HepG2 (cell line): ENCODE measurements at regions not wholly inside any gene's neighbourhood (a gene's known extent, or its start where the extent isn't known, plus 50 kb on each side); places are given as distances from the start of the nearest gene placed in this dataset.

Source experiments
- ATAC-seq: fragments of 200-7000 bp; cut with Tn5 transposase; 3 replicates; pipeline ENCODE4 v1.9.1; 2020; ENCODE audit warnings: mild to moderate bottlenecking, moderate library complexity
- BruUV-seq: library from RNA; stranded (reverse); fragments of 400-500 nt; replicated peaks from 2 replicates; lab custom pipeline; 2021; lab: Mats Ljungman, UMichigan
- CTCF ChIA-PET: fragments of 300-600 bp; formaldehyde crosslinking; extraction: SDS; loops from one replicate; lab custom pipeline; 2021; ENCODE audit warnings: low total read pairs, inconsistent platforms, low intra/inter-chr PET ratio; lab: Yijun Ruan, JAX
- POLR2A ChIA-PET: fragments of 350-600 bp; sonication (Branson Sonifier 250); formaldehyde crosslinking; loops from one replicate; lab custom pipeline; 2020; ENCODE audit warnings: antibody characterized with exemption, inconsistent platforms; lab: Yijun Ruan, JAX
- DNase-seq: peaks from one replicate; pipeline ENCODE4 v3.0.0-alpha.2; 2015; ENCODE audit warnings: low spot score
- FAIRE-seq: peaks from 3 replicates; lab custom pipeline; 2011; peaks lifted over from hg19 to GRCh38; lab: Jason Lieb, UNC
- H2AFZ ChIP-seq: one replicate; pipeline ENCODE4 v1.6.1; 2011; ENCODE audit warnings: low read length, inconsistent platforms
- H3K27ac ChIP-seq: fragments of 300-600 bp; 3 replicates; pipeline ENCODE4 v1.8.0; 2011; ENCODE audit warnings: mixed run types, mild to moderate bottlenecking, mixed read lengths, low read length, inconsistent platforms; ENCODE audit not compliant: insufficient read depth; ENCODE audit errors: extremely low read length
- H3K27me3 ChIP-seq, 2 experiments: fragments of 200-600 bp in 1 of 2; 2 replicates in 1 of 2; 3 replicates in 1 of 2; pipeline versions ENCODE4 v1.6.0 to v1.8.0; 2011; ENCODE audit warnings: low read length in 2 of 2, mild to moderate bottlenecking in 2 of 2, moderate library complexity in 2 of 2, inconsistent platforms in 1 of 2; ENCODE audit not compliant: insufficient read depth in 2 of 2, control insufficient read depth in 1 of 2
- H3K36me3 ChIP-seq, 2 experiments: fragments of 200-600 bp in 1 of 2; replicated peaks in 1 of 2; 2 replicates in 1 of 2; 3 replicates in 1 of 2; pipeline versions ENCODE4 v1.5.1 to v1.8.0; 2011; ENCODE audit warnings: low read length in 2 of 2, inconsistent platforms in 1 of 2; ENCODE audit not compliant: insufficient read depth in 2 of 2, control insufficient read depth in 1 of 2
- H3K4me1 ChIP-seq: 2 replicates; pipeline ENCODE4 v1.5.1; 2012; ENCODE audit warnings: low read length, inconsistent platforms; ENCODE audit not compliant: insufficient read depth
- H3K4me2 ChIP-seq: 2 replicates; pipeline ENCODE4 v1.6.0; 2011; ENCODE audit warnings: low read depth, low read length, inconsistent platforms
- H3K4me3 ChIP-seq, 3 experiments: fragments of 200-600 bp in 1 of 3; sonication (generic), shearing (Covaris generic) in 1 of 3; replicated peaks in 1 of 3; 2 replicates each; pipeline ENCODE4 v1.5.1; 2011 to 2016; ENCODE audit warnings: low read length in 3 of 3, inconsistent platforms in 2 of 3, low read depth in 2 of 3, mild to moderate bottlenecking in 2 of 3, control low read depth in 1 of 3, mixed read lengths in 1 of 3; ENCODE audit not compliant: insufficient read depth in 1 of 3
- H3K79me2 ChIP-seq: one replicate; pipeline ENCODE4 v1.6.1; 2011; ENCODE audit warnings: low read length, inconsistent platforms; ENCODE audit not compliant: insufficient read depth
- H3K9ac ChIP-seq: 2 replicates; pipeline ENCODE4 v1.6.0; 2011; ENCODE audit warnings: mild to moderate bottlenecking, low read depth, low read length, inconsistent platforms; ENCODE audit not compliant: insufficient read depth
- H3K9me3 ChIP-seq: 2 replicates; pipeline ENCODE4 v1.5.1; 2012; ENCODE audit warnings: mild to moderate bottlenecking, low read length
- H4K20me1 ChIP-seq: 2 replicates; pipeline ENCODE4 v1.6.0; 2011; ENCODE audit warnings: inconsistent platforms, mild to moderate bottlenecking, low read length, moderate library complexity; ENCODE audit not compliant: insufficient read depth
- DRAP1 ChIP-seq: IDR thresholded peaks from 2 replicates; pipeline ENCODE4 v1.6.1; 2016; ENCODE audit warnings: missing genetic modification reagents, missing compliant biosample characterization
- ERF ChIP-seq: IDR thresholded peaks from 2 replicates; pipeline ENCODE4 v1.6.1; 2018; ENCODE audit warnings: missing biosample characterization, missing genetic modification reagents
- FUBP1 ChIP-seq: sonication (generic); formaldehyde crosslinking; IDR thresholded peaks from 2 replicates; pipeline ENCODE4 v1.5.1; 2020; ENCODE audit warnings: missing genetic modification reagents, mild to moderate bottlenecking, borderline replicate concordance
- HNF4G ChIP-seq, 2 experiments: sonication (generic) in 1 of 2; formaldehyde crosslinking in 1 of 2; IDR thresholded peaks; 2 replicates each; pipeline versions ENCODE4 v1.4.0 to v1.6.1; 2011 to 2020; ENCODE audit warnings: borderline replicate concordance in 2 of 2, low read depth in 2 of 2, mild to moderate bottlenecking in 2 of 2, low read length in 1 of 2, missing genetic modification reagents in 1 of 2, moderate library complexity in 1 of 2
- NBN ChIP-seq: fragments of 450-650 bp; conservative IDR thresholded peaks from 2 replicates; pipeline ENCODE4 v1.6.1; 2017
- NCOR1 ChIP-seq: fragments of 200-600 bp; sonication (generic); IDR thresholded peaks from 2 replicates; pipeline ENCODE4 v1.7.0; 2017; ENCODE audit warnings: antibody characterized with exemption, low read length, borderline replicate concordance
- ZHX1 ChIP-seq: sonication (generic); formaldehyde crosslinking; IDR thresholded peaks from 2 replicates; pipeline ENCODE4 v1.8.1; 2022; ENCODE audit warnings: low read depth, mild to moderate bottlenecking, missing genetic modification reagents
- ZSCAN20 ChIP-seq: sonication (generic); formaldehyde crosslinking; IDR thresholded peaks from 2 replicates; pipeline ENCODE4 v1.4.0; 2020; ENCODE audit warnings: missing genetic modification reagents, mild to moderate bottlenecking, borderline replicate concordance
- WGBS: methylation state at CpG from one replicate; pipeline ENCODE4 v1.1.6; 2017; ENCODE audit warnings: low lambda C conversion rate; 5-methylcytosine and 5-hydroxymethylcytosine counted together
- in situ Hi-C: cut with HindIII; loops from 2 replicates; pipeline ENCODE4 v1.10.0; 2017; ENCODE audit warnings: low pct_unique_long_range_greater_than_20kb; ENCODE audit not compliant: extremely low pct_ligation_motif_present
- intact Hi-C: fragments of 100-400 bp; cut with micrococcal nuclease; formaldehyde crosslinking; loops from one replicate; pipeline ENCODE4 v1.10.0; 2022; ENCODE audit not compliant: unreplicated experiment

GRCh38 chr14:48253020-48253419 is 577.6 kb upstream of the MDGA2 start:
- Histone ChIP-seq H3K79me2 (no peaks in the 10 kb centered on the region), H3K36me3 (no peaks in the 10 kb centered on the region), H3K4me1 (no peaks in the 10 kb centered on the region), H2AFZ (no peak overlapping the region), H3K4me2 (no peak overlapping the region), H3K9me3 (peaks cover 10% of the 10 kb centered on the region), H3K27me3 (no peaks in the 10 kb centered on the region), H3K9ac (no peak overlapping the region), H3K27ac (no peak overlapping the region), H3K4me3 (no peak overlapping the region), H4K20me1 (no peaks in the 10 kb centered on the region)
- in situ Hi-C loops (no loop called here), intact Hi-C loops (no loop called here)
- TF ChIP-seq DRAP1 (CRISPR knock-in tag) (no peak), HNF4G (IDR thresholded peaks at IDR 0.05; ENCODE audit: borderline replicate concordance, low read depth, low read length) (no peak), HNF4G (CRISPR knock-in tag; IDR thresholded peaks at IDR 0.05; ENCODE audit: borderline replicate concordance, low read depth) (no peak), ERF (CRISPR knock-in tag) (no peak), NCOR1 (no peak), ZSCAN20 (CRISPR knock-in tag) (no peak), FUBP1 (CRISPR knock-in tag) (no peak), NBN (no peak), ZHX1 (CRISPR knock-in tag) (no peak)
- ATAC-seq = no peak
- ChIA-PET CTCF (no interaction called here), POLR2A (no interaction called here)
- DNase-seq = no peak
- no TSS peak for BruUV-seq
- no peak for FAIRE-seq
- 2% methylated on average over 4 of the region's 4 CpGs for WGBS
